GM23338 (cell line): ENCODE measurements at regions not wholly inside any gene's neighbourhood (a gene's known extent, or its start where the extent isn't known, plus 50 kb on each side); places are given as distances from the start of the nearest gene placed in this dataset.

ENCODE experiments used
- ATAC-seq: fragments of 200-7000 bp; cut with Tn5 transposase; 3 replicates; pipeline ENCODE4 v1.9.1; 2020
- DNase-seq: peaks from one replicate; pipeline ENCODE4 v3.0.0-alpha.2; 2015; ENCODE audit warnings: low spot score
- H2AFZ ChIP-seq: fragments of 200-600 bp; sonication (generic); 2 replicates; pipeline ENCODE4 v1.8.0; 2016; ENCODE audit warnings: antibody characterized with exemption, mild to moderate bottlenecking, moderate library complexity
- H3F3A ChIP-seq: fragments of 200-600 bp; sonication (generic); replicated peaks from 2 replicates; pipeline ENCODE4 v1.8.0; 2017; ENCODE audit warnings: antibody characterized with exemption, mixed run types, low read depth
- H3K27ac ChIP-seq: fragments of 200-600 bp; sonication (generic); 2 replicates; pipeline ENCODE4 v1.6.1; 2016; ENCODE audit warnings: low read depth
- H3K27me3 ChIP-seq: fragments of 200-600 bp; sonication (generic); 2 replicates; pipeline ENCODE4 v1.8.0; 2016; ENCODE audit warnings: mild to moderate bottlenecking, mixed run types, moderate library complexity; ENCODE audit not compliant: insufficient read depth
- H3K36me3 ChIP-seq: fragments of 200-600 bp; sonication (generic); 2 replicates; pipeline ENCODE4 v1.8.0; 2016; ENCODE audit warnings: mild to moderate bottlenecking; ENCODE audit not compliant: insufficient read depth
- H3K4me1 ChIP-seq: fragments of 200-600 bp; sonication (generic); 2 replicates; pipeline ENCODE4 v1.8.0; 2016; ENCODE audit warnings: mild to moderate bottlenecking, moderate library complexity; ENCODE audit not compliant: insufficient read depth
- H3K4me2 ChIP-seq: fragments of 200-600 bp; sonication (generic); 2 replicates; pipeline ENCODE4 v1.7.1; 2017; ENCODE audit warnings: mixed run types
- H3K4me3 ChIP-seq: fragments of 200-600 bp; sonication (generic); 2 replicates; pipeline ENCODE4 v1.6.1; 2016; ENCODE audit warnings: mixed run types
- H3K79me2 ChIP-seq: fragments of 200-600 bp; sonication (generic); replicated peaks from 2 replicates; pipeline ENCODE4 v1.8.0; 2017; ENCODE audit warnings: mild to moderate bottlenecking; ENCODE audit not compliant: insufficient read depth
- H3K9me2 ChIP-seq: fragments of 200-600 bp; sonication (generic); 2 replicates; pipeline ENCODE4 v1.8.0; 2017; ENCODE audit not compliant: insufficient read depth
- H4K20me1 ChIP-seq: fragments of 200-600 bp; sonication (generic); replicated peaks from 2 replicates; pipeline ENCODE4 v1.8.0; 2017; ENCODE audit warnings: mild to moderate bottlenecking; ENCODE audit not compliant: insufficient read depth
- H3K27ac Mint-ChIP-seq: 2 replicates; pipeline ENCODE4 v1.8.0; 2020; ENCODE audit warnings: inconsistent platforms, mild to moderate bottlenecking, moderate library complexity, mixed read lengths
- H3K27me3 Mint-ChIP-seq: 3 replicates; pipeline ENCODE4 v1.8.0; 2022; ENCODE audit warnings: low read depth, mild to moderate bottlenecking, moderate library complexity, mixed read lengths, inconsistent platforms; ENCODE audit not compliant: insufficient read depth, poor library complexity
- H3K36me3 Mint-ChIP-seq: 3 replicates; pipeline ENCODE4 v1.8.0; 2021; ENCODE audit warnings: low read depth, mild to moderate bottlenecking, inconsistent platforms, moderate library complexity, mixed read lengths
- H3K4me1 Mint-ChIP-seq: 3 replicates; pipeline ENCODE4 v1.8.0; 2020; ENCODE audit warnings: mild to moderate bottlenecking, inconsistent platforms, mixed read lengths
- H3K4me3 Mint-ChIP-seq: 3 replicates; pipeline ENCODE4 v1.8.0; 2021; ENCODE audit warnings: moderate library complexity, mild to moderate bottlenecking, inconsistent platforms, mixed read lengths
- H3K9me3 Mint-ChIP-seq: 3 replicates; pipeline ENCODE4 v1.8.0; 2020; ENCODE audit warnings: moderate library complexity, mild to moderate bottlenecking, inconsistent platforms, mixed read lengths
- CREB1 ChIP-seq: fragments of 250-450 bp; sonication (Bioruptor Pico); IDR thresholded peaks from 2 replicates; pipeline ENCODE4 v1.5.0; 2020; ENCODE audit warnings: low read depth, mild to moderate bottlenecking, moderate library complexity
- EZH2 ChIP-seq: fragments of 200-600 bp; sonication (generic); IDR thresholded peaks from one replicate; pipeline ENCODE4 v1.8.0; 2017; ENCODE audit warnings: antibody characterized with exemption, mild to moderate bottlenecking, low read depth; ENCODE audit not compliant: unreplicated experiment
- EZH2phosphoT487 ChIP-seq: fragments of 200-600 bp; sonication (generic); IDR thresholded peaks from one replicate; pipeline ENCODE4 v1.8.1; 2018; ENCODE audit warnings: antibody characterized with exemption; ENCODE audit not compliant: unreplicated experiment
- JUNB ChIP-seq: IDR thresholded peaks from one replicate; pipeline ENCODE4 v1.6.1; 2016; ENCODE audit warnings: antibody characterized with exemption; ENCODE audit not compliant: unreplicated experiment
- NANOG ChIP-seq: IDR thresholded peaks from 2 replicates; pipeline ENCODE4 v1.6.1; 2016; ENCODE audit warnings: antibody characterized with exemption, borderline replicate concordance
- POLR2AphosphoS5 ChIP-seq: IDR thresholded peaks from 2 replicates; pipeline ENCODE4 v1.6.1; 2016; ENCODE audit warnings: antibody characterized with exemption, low read depth
- STAT1 ChIP-seq: IDR thresholded peaks from one replicate; pipeline ENCODE4 v1.6.1; 2016; ENCODE audit warnings: antibody characterized with exemption; ENCODE audit not compliant: unreplicated experiment
- ZNF114 ChIP-seq: fragments of 250-450 bp; sonication (Bioruptor Pico); IDR thresholded peaks from 2 replicates; pipeline ENCODE4 v1.5.0; 2020; ENCODE audit warnings: mild to moderate bottlenecking, moderate library complexity
- ZNF331 ChIP-seq: fragments of 250-450 bp; sonication (Bioruptor Pico); IDR thresholded peaks from 2 replicates; pipeline ENCODE4 v1.5.0; 2020; ENCODE audit warnings: low read depth, mild to moderate bottlenecking, moderate library complexity
- TF ChIP-seq, protein P1 (sequence below): IDR thresholded peaks from 2 replicates; pipeline ENCODE4 v1.6.1; 2016; ENCODE audit warnings: antibody characterized with exemption
- TF ChIP-seq, protein P2 (sequence below): fragments of 250-450 bp; sonication (Bioruptor Pico); IDR thresholded peaks from 2 replicates; pipeline ENCODE4 v1.5.0; 2020; ENCODE audit warnings: mild to moderate bottlenecking, moderate library complexity
- TF ChIP-seq, protein P3 (sequence below), 2 experiments: fragments of 200-600 bp in 1 of 2; sonication (generic) in 1 of 2; conservative IDR thresholded peaks; 2 replicates each; pipeline versions ENCODE4 v1.5.1 to v1.6.1; 2016 to 2017; ENCODE audit warnings: antibody characterized with exemption in 2 of 2, low read depth in 2 of 2, mild to moderate bottlenecking in 2 of 2, moderate library complexity in 1 of 2
- TF ChIP-seq, protein P4 (sequence below): IDR thresholded peaks from one replicate; pipeline ENCODE4 v1.6.1; 2018; ENCODE audit warnings: antibody characterized with exemption; ENCODE audit not compliant: unreplicated experiment

DNA sequence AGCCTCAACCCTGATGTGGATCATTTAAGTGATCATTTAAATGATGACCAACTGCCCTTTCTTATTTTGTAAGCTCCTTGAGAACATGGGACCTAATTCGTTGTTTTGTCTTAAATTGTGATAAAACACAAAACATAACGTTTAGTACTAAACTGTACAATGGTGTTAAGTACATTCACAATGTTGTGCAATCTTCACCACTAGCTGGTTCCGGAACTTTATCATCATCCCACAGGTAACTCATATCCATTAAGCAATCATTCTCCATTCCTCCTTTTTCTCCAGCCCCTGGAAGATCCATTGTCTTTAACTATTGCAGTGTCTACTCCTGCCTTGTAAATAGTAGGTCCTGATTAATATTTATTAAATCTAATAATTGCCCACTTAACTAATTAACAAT is 460.5 kb upstream of the BRINP1 start:
- H3F3A ChIP-seq = no peaks in the 10 kb centered on the region
- H3K4me1 ChIP-seq = no peaks in the 10 kb centered on the region
- H3K27ac ChIP-seq = no peak overlapping the region
- H4K20me1 ChIP-seq = no peaks in the 10 kb centered on the region
- H3K36me3 ChIP-seq = no peaks in the 10 kb centered on the region
- H2AFZ ChIP-seq = no peak overlapping the region
- TF ChIP-seq, protein P1, sequence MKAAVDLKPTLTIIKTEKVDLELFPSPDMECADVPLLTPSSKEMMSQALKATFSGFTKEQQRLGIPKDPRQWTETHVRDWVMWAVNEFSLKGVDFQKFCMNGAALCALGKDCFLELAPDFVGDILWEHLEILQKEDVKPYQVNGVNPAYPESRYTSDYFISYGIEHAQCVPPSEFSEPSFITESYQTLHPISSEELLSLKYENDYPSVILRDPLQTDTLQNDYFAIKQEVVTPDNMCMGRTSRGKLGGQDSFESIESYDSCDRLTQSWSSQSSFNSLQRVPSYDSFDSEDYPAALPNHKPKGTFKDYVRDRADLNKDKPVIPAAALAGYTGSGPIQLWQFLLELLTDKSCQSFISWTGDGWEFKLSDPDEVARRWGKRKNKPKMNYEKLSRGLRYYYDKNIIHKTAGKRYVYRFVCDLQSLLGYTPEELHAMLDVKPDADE = no peak
- TF ChIP-seq, protein P2, sequence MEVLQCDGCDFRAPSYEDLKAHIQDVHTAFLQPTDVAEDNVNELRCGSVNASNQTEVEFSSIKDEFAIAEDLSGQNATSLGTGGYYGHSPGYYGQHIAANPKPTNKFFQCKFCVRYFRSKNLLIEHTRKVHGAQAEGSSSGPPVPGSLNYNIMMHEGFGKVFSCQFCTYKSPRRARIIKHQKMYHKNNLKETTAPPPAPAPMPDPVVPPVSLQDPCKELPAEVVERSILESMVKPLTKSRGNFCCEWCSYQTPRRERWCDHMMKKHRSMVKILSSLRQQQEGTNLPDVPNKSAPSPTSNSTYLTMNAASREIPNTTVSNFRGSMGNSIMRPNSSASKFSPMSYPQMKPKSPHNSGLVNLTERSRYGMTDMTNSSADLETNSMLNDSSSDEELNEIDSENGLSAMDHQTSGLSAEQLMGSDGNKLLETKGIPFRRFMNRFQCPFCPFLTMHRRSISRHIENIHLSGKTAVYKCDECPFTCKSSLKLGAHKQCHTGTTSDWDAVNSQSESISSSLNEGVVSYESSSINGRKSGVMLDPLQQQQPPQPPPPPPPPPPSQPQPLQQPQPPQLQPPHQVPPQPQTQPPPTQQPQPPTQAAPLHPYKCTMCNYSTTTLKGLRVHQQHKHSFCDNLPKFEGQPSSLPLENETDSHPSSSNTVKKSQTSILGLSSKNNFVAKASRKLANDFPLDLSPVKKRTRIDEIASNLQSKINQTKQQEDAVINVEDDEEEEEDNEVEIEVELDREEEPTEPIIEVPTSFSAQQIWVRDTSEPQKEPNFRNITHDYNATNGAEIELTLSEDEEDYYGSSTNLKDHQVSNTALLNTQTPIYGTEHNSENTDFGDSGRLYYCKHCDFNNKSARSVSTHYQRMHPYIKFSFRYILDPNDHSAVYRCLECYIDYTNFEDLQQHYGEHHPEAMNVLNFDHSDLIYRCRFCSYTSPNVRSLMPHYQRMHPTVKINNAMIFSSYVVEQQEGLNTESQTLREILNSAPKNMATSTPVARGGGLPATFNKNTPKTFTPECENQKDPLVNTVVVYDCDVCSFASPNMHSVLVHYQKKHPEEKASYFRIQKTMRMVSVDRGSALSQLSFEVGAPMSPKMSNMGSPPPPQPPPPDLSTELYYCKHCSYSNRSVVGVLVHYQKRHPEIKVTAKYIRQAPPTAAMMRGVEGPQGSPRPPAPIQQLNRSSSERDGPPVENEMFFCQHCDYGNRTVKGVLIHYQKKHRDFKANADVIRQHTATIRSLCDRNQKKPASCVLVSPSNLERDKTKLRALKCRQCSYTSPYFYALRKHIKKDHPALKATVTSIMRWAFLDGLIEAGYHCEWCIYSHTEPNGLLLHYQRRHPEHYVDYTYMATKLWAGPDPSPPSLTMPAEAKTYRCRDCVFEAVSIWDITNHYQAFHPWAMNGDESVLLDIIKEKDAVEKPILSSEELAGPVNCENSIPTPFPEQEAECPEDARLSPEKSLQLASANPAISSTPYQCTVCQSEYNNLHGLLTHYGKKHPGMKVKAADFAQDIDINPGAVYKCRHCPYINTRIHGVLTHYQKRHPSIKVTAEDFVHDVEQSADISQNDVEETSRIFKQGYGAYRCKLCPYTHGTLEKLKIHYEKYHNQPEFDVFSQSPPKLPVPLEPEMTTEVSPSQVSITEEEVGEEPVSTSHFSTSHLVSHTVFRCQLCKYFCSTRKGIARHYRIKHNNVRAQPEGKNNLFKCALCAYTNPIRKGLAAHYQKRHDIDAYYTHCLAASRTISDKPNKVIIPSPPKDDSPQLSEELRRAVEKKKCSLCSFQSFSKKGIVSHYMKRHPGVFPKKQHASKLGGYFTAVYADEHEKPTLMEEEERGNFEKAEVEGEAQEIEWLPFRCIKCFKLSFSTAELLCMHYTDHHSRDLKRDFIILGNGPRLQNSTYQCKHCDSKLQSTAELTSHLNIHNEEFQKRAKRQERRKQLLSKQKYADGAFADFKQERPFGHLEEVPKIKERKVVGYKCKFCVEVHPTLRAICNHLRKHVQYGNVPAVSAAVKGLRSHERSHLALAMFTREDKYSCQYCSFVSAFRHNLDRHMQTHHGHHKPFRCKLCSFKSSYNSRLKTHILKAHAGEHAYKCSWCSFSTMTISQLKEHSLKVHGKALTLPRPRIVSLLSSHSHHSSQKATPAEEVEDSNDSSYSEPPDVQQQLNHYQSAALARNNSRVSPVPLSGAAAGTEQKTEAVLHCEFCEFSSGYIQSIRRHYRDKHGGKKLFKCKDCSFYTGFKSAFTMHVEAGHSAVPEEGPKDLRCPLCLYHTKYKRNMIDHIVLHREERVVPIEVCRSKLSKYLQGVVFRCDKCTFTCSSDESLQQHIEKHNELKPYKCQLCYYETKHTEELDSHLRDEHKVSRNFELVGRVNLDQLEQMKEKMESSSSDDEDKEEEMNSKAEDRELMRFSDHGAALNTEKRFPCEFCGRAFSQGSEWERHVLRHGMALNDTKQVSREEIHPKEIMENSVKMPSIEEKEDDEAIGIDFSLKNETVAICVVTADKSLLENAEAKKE (CRISPR knock-in tag) = no peak
- no peak for TF ChIP-seq EZH2
- no peak for TF ChIP-seq STAT1
- TF ChIP-seq POLR2AphosphoS5 = no peak
- TF ChIP-seq, protein P3, sequence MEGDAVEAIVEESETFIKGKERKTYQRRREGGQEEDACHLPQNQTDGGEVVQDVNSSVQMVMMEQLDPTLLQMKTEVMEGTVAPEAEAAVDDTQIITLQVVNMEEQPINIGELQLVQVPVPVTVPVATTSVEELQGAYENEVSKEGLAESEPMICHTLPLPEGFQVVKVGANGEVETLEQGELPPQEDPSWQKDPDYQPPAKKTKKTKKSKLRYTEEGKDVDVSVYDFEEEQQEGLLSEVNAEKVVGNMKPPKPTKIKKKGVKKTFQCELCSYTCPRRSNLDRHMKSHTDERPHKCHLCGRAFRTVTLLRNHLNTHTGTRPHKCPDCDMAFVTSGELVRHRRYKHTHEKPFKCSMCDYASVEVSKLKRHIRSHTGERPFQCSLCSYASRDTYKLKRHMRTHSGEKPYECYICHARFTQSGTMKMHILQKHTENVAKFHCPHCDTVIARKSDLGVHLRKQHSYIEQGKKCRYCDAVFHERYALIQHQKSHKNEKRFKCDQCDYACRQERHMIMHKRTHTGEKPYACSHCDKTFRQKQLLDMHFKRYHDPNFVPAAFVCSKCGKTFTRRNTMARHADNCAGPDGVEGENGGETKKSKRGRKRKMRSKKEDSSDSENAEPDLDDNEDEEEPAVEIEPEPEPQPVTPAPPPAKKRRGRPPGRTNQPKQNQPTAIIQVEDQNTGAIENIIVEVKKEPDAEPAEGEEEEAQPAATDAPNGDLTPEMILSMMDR (conservative IDR thresholded peaks at IDR 0.05; ENCODE audit: low read depth in 2 of 2) = no peak
- no peak for TF ChIP-seq JUNB
- TF ChIP-seq CREB1 (CRISPR knock-in tag) = no peak
- TF ChIP-seq EZH2phosphoT487 = no peak
- no peak for TF ChIP-seq ZNF114 (CRISPR knock-in tag)
- TF ChIP-seq, protein P4, sequence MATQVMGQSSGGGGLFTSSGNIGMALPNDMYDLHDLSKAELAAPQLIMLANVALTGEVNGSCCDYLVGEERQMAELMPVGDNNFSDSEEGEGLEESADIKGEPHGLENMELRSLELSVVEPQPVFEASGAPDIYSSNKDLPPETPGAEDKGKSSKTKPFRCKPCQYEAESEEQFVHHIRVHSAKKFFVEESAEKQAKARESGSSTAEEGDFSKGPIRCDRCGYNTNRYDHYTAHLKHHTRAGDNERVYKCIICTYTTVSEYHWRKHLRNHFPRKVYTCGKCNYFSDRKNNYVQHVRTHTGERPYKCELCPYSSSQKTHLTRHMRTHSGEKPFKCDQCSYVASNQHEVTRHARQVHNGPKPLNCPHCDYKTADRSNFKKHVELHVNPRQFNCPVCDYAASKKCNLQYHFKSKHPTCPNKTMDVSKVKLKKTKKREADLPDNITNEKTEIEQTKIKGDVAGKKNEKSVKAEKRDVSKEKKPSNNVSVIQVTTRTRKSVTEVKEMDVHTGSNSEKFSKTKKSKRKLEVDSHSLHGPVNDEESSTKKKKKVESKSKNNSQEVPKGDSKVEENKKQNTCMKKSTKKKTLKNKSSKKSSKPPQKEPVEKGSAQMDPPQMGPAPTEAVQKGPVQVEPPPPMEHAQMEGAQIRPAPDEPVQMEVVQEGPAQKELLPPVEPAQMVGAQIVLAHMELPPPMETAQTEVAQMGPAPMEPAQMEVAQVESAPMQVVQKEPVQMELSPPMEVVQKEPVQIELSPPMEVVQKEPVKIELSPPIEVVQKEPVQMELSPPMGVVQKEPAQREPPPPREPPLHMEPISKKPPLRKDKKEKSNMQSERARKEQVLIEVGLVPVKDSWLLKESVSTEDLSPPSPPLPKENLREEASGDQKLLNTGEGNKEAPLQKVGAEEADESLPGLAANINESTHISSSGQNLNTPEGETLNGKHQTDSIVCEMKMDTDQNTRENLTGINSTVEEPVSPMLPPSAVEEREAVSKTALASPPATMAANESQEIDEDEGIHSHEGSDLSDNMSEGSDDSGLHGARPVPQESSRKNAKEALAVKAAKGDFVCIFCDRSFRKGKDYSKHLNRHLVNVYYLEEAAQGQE = no peak
- TF ChIP-seq ZNF331 (CRISPR knock-in tag) = no peak
- no peak for TF ChIP-seq NANOG
- H3K27me3 ChIP-seq = no peaks in the 10 kb centered on the region
- H3K9me2 ChIP-seq = no peaks in the 10 kb centered on the region
- no peaks in the 10 kb centered on the region for H3K4me1 Mint-ChIP-seq
- H3K4me3 ChIP-seq = no peak overlapping the region
- ATAC-seq = no peak
- no peaks in the 10 kb centered on the region for H3K79me2 ChIP-seq
- DNase-seq = no peak
- no peaks in the 10 kb centered on the region for H3K27me3 Mint-ChIP-seq
- H3K27ac Mint-ChIP-seq = no peak overlapping the region
- no peak overlapping the region for H3K4me3 Mint-ChIP-seq
- no peak overlapping the region for H3K4me2 ChIP-seq
- no peaks in the 10 kb centered on the region for H3K9me3 Mint-ChIP-seq
- no peaks in the 10 kb centered on the region for H3K36me3 Mint-ChIP-seq
